HEK293 (cell line): ENCODE measurements at regions not wholly inside any gene's neighbourhood (a gene's known extent, or its start where the extent isn't known, plus 50 kb on each side); places are given as distances from the start of the nearest gene placed in this dataset.

ENCODE experiments used
- CTCF ChIA-PET: fragments of 350-600 bp; formaldehyde crosslinking; extraction: SDS; loops from one replicate; lab custom pipeline; 2021; ENCODE audit warnings: antibody characterized with exemption; lab: Yijun Ruan, JAX
- POLR2A ChIA-PET: fragments of 300-600 bp; formaldehyde crosslinking; extraction: SDS; loops from one replicate; lab custom pipeline; 2020; ENCODE audit warnings: antibody characterized with exemption, inconsistent platforms; lab: Yijun Ruan, JAX
- H3K27ac ChIP-seq: fragments of 200-500 bp; sonication (Bioruptor generic); 2 replicates; pipeline ENCODE4 v1.5.1; 2014; ENCODE audit warnings: low read depth, low read length, control low read depth, inconsistent platforms; ENCODE audit errors: extremely low read depth
- H3K36me3 ChIP-seq, 2 experiments: fragments of 200-500 bp in 1 of 2; sonication (Bioruptor generic) in 1 of 2; 1 replicate in 1 of 2; 2 replicates in 1 of 2; pipeline ENCODE4 v1.5.1; 2014 to 2017; ENCODE audit warnings: inconsistent platforms in 2 of 2, low read length in 2 of 2; ENCODE audit not compliant: control insufficient read depth in 2 of 2, insufficient read depth in 1 of 2
- H3K4me1 ChIP-seq: fragments of 200-500 bp; sonication (Bioruptor generic); 2 replicates; pipeline ENCODE4 v1.5.1; 2014; ENCODE audit warnings: mild to moderate bottlenecking, low read length, inconsistent platforms; ENCODE audit not compliant: control insufficient read depth, insufficient read depth
- H3K4me3 ChIP-seq: 2 replicates; pipeline ENCODE4 v1.5.1; 2011; ENCODE audit warnings: low read depth, mild to moderate bottlenecking, control low read depth, low read length, moderate library complexity
- H3K9me3 ChIP-seq: fragments of 200-500 bp; sonication (Bioruptor generic); 2 replicates; pipeline ENCODE4 v1.5.1; 2014; ENCODE audit warnings: low read depth, low read length, inconsistent platforms; ENCODE audit not compliant: control insufficient read depth, insufficient read depth
- HOXD13 ChIP-seq: sonication (generic); formaldehyde crosslinking; IDR thresholded peaks from 2 replicates; pipeline ENCODE4 v1.8.0; 2022; ENCODE audit warnings: missing genetic modification reagents, borderline replicate concordance
- KLF10 ChIP-seq: fragments of 450-650 bp; IDR thresholded peaks from 2 replicates; pipeline ENCODE4 v1.5.1; 2018; ENCODE audit warnings: missing biosample characterization, mild to moderate bottlenecking, missing genetic modification characterization
- KLF8 ChIP-seq: fragments of 450-650 bp; formaldehyde crosslinking; IDR thresholded peaks from 2 replicates; pipeline ENCODE4 v1.5.1; 2016; ENCODE audit warnings: missing biosample characterization, missing genetic modification characterization
- MYNN ChIP-seq: fragments of 450-650 bp; formaldehyde crosslinking; IDR thresholded peaks from 2 replicates; pipeline ENCODE4 v1.5.1; 2016; ENCODE audit warnings: missing biosample characterization, missing genetic modification characterization, borderline replicate concordance
- REPIN1 ChIP-seq: fragments of 450-650 bp; formaldehyde crosslinking; IDR thresholded peaks from 2 replicates; pipeline ENCODE4 v1.5.1; 2017; ENCODE audit warnings: missing biosample characterization, missing genetic modification characterization, low read depth
- YY1 ChIP-seq: fragments of 450-650 bp; formaldehyde crosslinking; IDR thresholded peaks from 2 replicates; pipeline ENCODE4 v1.5.1; 2018; ENCODE audit warnings: missing biosample characterization, missing genetic modification characterization
- YY2 ChIP-seq: fragments of 450-650 bp; formaldehyde crosslinking; IDR thresholded peaks from 2 replicates; pipeline ENCODE4 v1.5.1; 2016; ENCODE audit warnings: missing biosample characterization, missing genetic modification characterization
- ZNF16 ChIP-seq: fragments of 450-650 bp; formaldehyde crosslinking; IDR thresholded peaks from 2 replicates; pipeline ENCODE4 v1.5.1; 2016; ENCODE audit warnings: low read depth, missing biosample characterization, missing genetic modification characterization
- ZNF211 ChIP-seq: fragments of 450-650 bp; formaldehyde crosslinking; IDR thresholded peaks from 2 replicates; pipeline ENCODE4 v1.5.1; 2016; ENCODE audit warnings: low read depth, missing biosample characterization, missing genetic modification characterization
- ZNF214 ChIP-seq: fragments of 450-650 bp; formaldehyde crosslinking; IDR thresholded peaks from 2 replicates; pipeline ENCODE4 v1.5.1; 2017; ENCODE audit warnings: missing biosample characterization, mild to moderate bottlenecking, missing genetic modification characterization, borderline replicate concordance
- ZNF239 ChIP-seq: fragments of 450-650 bp; formaldehyde crosslinking; IDR thresholded peaks from 2 replicates; pipeline ENCODE4 v1.5.1; 2016; ENCODE audit warnings: missing biosample characterization, missing genetic modification characterization
- ZNF391 ChIP-seq: fragments of 450-650 bp; formaldehyde crosslinking; IDR thresholded peaks from 2 replicates; pipeline ENCODE4 v1.5.1; 2016; ENCODE audit warnings: low read depth, missing biosample characterization, missing genetic modification characterization, borderline replicate concordance
- ZNF521 ChIP-seq: fragments of 450-650 bp; formaldehyde crosslinking; IDR thresholded peaks from 2 replicates; pipeline ENCODE4 v1.5.1; 2017; ENCODE audit warnings: missing biosample characterization, mild to moderate bottlenecking, missing genetic modification characterization
- ZNF548 ChIP-seq: fragments of 450-650 bp; formaldehyde crosslinking; IDR thresholded peaks from 2 replicates; pipeline ENCODE4 v1.5.1; 2016; ENCODE audit warnings: missing biosample characterization, missing genetic modification characterization
- ZNF571 ChIP-seq: fragments of 450-650 bp; formaldehyde crosslinking; IDR thresholded peaks from 2 replicates; pipeline ENCODE4 v1.5.0; 2017; ENCODE audit warnings: missing biosample characterization, missing genetic modification characterization
- ZNF623 ChIP-seq: fragments of 450-650 bp; formaldehyde crosslinking; IDR thresholded peaks from 2 replicates; pipeline ENCODE4 v1.5.1; 2016; ENCODE audit warnings: missing biosample characterization, missing genetic modification characterization
- ZNF76 ChIP-seq: fragments of 450-650 bp; formaldehyde crosslinking; IDR thresholded peaks from 2 replicates; pipeline ENCODE4; 2016; ENCODE audit warnings: low read depth, missing biosample characterization, missing genetic modification characterization, borderline replicate concordance
- ZNF792 ChIP-seq: fragments of 450-650 bp; formaldehyde crosslinking; IDR thresholded peaks from 2 replicates; pipeline ENCODE4 v1.5.1; 2016; ENCODE audit warnings: missing biosample characterization, missing genetic modification characterization
- ZSCAN23 ChIP-seq: fragments of 450-650 bp; formaldehyde crosslinking; IDR thresholded peaks from 2 replicates; pipeline ENCODE4 v1.5.1; 2016; ENCODE audit warnings: missing biosample characterization, missing genetic modification characterization
- TF ChIP-seq, protein P1 (sequence below): fragments of 450-650 bp; formaldehyde crosslinking; IDR thresholded peaks from 2 replicates; pipeline ENCODE4 v1.5.1; 2016; ENCODE audit warnings: missing biosample characterization, missing genetic modification characterization
- TF ChIP-seq, protein P2 (sequence below): fragments of 450-650 bp; formaldehyde crosslinking; IDR thresholded peaks from 2 replicates; pipeline ENCODE4 v1.5.1; 2017; ENCODE audit warnings: missing biosample characterization, missing genetic modification characterization
- TF ChIP-seq, protein P3 (sequence below): fragments of 450-650 bp; formaldehyde crosslinking; IDR thresholded peaks from 2 replicates; pipeline ENCODE4 v1.5.1; 2016; ENCODE audit warnings: missing biosample characterization, missing genetic modification characterization
- TF ChIP-seq, protein P4 (sequence below): fragments of 450-650 bp; formaldehyde crosslinking; IDR thresholded peaks from 2 replicates; pipeline ENCODE4 v1.5.1; 2016; ENCODE audit warnings: missing biosample characterization, missing genetic modification characterization

DNA sequence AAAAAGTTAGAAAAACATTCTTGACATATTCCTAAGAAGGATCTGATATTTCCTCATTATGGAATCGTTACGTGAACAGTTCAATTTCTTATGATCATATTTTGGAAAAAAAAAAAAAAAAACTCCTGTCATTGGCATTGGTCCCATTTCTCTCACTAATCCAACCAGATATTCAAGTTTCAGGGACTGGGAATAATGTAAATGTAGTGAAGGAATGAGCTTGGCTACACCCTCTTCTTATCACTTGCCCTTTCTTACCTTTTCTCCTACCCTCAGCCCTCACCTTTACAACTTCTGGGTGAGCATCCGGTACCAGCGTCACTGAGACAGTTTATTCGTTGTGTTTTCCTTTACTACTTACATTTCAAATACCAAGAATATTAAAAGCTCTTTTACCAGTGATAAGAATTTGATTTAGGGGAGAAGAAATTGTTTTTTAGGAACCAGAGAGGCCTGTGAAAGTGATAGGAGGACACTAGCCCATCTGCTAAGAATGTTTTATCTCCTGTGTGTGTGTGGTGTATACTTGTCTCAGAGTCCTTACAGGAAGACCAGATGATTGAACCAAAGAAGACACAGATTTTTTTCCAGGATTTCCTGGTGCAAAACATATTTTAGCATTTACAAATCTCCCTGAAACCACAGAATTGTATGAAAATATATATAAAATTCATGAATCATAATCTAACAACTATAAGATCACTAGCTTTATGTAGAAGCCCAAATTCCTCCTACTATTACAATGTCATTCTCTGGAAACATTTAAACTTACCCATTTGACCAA, 946.7 kb downstream of the ZPLD1 start (continued):
- TF ChIP-seq, protein P1, sequence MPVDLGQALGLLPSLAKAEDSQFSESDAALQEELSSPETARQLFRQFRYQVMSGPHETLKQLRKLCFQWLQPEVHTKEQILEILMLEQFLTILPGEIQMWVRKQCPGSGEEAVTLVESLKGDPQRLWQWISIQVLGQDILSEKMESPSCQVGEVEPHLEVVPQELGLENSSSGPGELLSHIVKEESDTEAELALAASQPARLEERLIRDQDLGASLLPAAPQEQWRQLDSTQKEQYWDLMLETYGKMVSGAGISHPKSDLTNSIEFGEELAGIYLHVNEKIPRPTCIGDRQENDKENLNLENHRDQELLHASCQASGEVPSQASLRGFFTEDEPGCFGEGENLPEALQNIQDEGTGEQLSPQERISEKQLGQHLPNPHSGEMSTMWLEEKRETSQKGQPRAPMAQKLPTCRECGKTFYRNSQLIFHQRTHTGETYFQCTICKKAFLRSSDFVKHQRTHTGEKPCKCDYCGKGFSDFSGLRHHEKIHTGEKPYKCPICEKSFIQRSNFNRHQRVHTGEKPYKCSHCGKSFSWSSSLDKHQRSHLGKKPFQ (tag by site-specific recombination) = no peak
- TF ChIP-seq ZNF792 (tag by site-specific recombination) (no peak), KLF8 (tag by site-specific recombination) (no peak), ZNF239 (tag by site-specific recombination) (no peak), ZNF521 (tag by site-specific recombination) (no peak)
- TF ChIP-seq, protein P2, sequence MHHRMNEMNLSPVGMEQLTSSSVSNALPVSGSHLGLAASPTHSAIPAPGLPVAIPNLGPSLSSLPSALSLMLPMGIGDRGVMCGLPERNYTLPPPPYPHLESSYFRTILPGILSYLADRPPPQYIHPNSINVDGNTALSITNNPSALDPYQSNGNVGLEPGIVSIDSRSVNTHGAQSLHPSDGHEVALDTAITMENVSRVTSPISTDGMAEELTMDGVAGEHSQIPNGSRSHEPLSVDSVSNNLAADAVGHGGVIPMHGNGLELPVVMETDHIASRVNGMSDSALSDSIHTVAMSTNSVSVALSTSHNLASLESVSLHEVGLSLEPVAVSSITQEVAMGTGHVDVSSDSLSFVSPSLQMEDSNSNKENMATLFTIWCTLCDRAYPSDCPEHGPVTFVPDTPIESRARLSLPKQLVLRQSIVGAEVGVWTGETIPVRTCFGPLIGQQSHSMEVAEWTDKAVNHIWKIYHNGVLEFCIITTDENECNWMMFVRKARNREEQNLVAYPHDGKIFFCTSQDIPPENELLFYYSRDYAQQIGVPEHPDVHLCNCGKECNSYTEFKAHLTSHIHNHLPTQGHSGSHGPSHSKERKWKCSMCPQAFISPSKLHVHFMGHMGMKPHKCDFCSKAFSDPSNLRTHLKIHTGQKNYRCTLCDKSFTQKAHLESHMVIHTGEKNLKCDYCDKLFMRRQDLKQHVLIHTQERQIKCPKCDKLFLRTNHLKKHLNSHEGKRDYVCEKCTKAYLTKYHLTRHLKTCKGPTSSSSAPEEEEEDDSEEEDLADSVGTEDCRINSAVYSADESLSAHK = no peak
- TF ChIP-seq, all 188 proteins: peak for 0

DNA sequence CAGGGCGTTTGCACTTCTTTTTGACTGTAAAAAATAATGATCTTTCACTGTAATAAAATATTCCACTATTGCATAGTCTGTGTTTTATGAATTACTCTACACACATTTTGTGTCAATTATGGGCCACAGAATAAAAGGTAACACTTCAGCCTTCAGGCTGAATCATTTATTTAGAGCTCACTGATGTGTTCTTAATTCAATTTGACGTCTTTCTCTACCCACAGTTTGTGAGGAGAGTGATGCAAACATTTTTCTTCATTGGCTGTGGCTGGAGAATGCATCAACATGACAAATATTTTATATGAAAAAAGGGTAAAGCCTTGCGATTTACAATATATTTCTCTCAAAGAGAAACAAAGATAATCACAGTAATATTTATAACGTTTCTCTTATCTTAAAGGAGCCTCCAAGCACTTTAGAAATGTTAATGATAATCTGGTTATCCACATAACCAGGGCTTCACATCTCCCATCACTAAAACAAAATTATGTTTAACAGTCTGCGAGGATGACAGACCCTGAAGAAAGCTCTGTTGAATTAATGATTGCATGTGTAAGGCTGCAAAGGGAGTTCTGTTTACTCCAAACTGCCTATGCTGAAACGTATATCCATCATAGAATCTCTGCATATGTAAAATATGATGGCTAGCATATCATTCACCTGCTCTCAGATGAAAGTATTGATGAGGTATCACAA, 951.3 kb downstream of the ZPLD1 start:
- no peaks in the 10 kb centered on the region for H3K9me3 ChIP-seq
- H3K4me3 ChIP-seq = no peak overlapping the region
- no peaks in the 10 kb centered on the region for H3K4me1 ChIP-seq
- ChIA-PET POLR2A (no interaction called here), CTCF (no interaction called here)
- no peaks in the 10 kb centered on the region for H3K36me3 ChIP-seq
- H3K27ac ChIP-seq = no peak overlapping the region
- TF ChIP-seq KLF10 (no peak), YY1 (tag by site-specific recombination) (no peak), ZNF623 (tag by site-specific recombination) (no peak), ZNF391 (tag by site-specific recombination) (no peak), ZSCAN23 (tag by site-specific recombination) (no peak), ZNF548 (tag by site-specific recombination) (no peak)
- TF ChIP-seq, protein P3, sequence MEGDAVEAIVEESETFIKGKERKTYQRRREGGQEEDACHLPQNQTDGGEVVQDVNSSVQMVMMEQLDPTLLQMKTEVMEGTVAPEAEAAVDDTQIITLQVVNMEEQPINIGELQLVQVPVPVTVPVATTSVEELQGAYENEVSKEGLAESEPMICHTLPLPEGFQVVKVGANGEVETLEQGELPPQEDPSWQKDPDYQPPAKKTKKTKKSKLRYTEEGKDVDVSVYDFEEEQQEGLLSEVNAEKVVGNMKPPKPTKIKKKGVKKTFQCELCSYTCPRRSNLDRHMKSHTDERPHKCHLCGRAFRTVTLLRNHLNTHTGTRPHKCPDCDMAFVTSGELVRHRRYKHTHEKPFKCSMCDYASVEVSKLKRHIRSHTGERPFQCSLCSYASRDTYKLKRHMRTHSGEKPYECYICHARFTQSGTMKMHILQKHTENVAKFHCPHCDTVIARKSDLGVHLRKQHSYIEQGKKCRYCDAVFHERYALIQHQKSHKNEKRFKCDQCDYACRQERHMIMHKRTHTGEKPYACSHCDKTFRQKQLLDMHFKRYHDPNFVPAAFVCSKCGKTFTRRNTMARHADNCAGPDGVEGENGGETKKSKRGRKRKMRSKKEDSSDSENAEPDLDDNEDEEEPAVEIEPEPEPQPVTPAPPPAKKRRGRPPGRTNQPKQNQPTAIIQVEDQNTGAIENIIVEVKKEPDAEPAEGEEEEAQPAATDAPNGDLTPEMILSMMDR (tag by site-specific recombination) = no peak

DNA sequence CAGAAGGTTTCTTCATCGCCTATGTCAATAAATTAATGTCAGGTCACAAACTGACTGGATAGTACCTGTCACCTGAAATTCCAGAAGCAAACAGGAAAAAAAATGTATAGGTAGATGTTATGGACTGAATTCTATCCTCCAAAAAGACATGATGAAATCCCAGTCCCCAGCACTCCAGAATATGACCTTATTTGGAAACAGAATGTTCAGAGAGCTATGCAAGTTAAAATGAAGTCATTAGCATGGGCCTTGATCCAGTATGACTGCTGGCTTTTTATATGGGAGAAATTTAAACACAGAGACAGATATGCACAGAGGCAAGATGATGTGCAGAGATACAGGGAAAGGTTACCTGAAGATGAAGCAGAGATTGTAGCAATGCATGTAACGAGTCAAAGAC, 953.4 kb downstream of the ZPLD1 start:
- Histone ChIP-seq H3K9me3 (no peaks in the 10 kb centered on the region), H3K27ac (no peak overlapping the region), H3K4me1 (no peaks in the 10 kb centered on the region), H3K4me3 (no peak overlapping the region), H3K36me3 (no peaks in the 10 kb centered on the region)
- POLR2A ChIA-PET = no interaction called here
- no peak for TF ChIP-seq HOXD13 (CRISPR knock-in tag)
- no peak for TF ChIP-seq ZNF214 (tag by site-specific recombination)
- no peak for TF ChIP-seq ZNF16 (tag by site-specific recombination)
- TF ChIP-seq MYNN (tag by site-specific recombination) = no peak
- no peak for TF ChIP-seq ZNF571 (tag by site-specific recombination)
- no peak for TF ChIP-seq REPIN1
- no peak for TF ChIP-seq ZNF76 (tag by site-specific recombination)
- TF ChIP-seq YY2 (tag by site-specific recombination) = no peak
- TF ChIP-seq, protein P4, sequence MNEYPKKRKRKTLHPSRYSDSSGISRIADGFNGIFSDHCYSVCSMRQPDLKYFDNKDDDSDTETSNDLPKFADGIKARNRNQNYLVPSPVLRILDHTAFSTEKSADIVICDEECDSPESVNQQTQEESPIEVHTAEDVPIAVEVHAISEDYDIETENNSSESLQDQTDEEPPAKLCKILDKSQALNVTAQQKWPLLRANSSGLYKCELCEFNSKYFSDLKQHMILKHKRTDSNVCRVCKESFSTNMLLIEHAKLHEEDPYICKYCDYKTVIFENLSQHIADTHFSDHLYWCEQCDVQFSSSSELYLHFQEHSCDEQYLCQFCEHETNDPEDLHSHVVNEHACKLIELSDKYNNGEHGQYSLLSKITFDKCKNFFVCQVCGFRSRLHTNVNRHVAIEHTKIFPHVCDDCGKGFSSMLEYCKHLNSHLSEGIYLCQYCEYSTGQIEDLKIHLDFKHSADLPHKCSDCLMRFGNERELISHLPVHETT = no peak
- TF ChIP-seq ZNF211 (tag by site-specific recombination) = no peak
- CTCF ChIA-PET = interaction anchor here (0.6 to 0.7 kb wide), 2 partner anchors 19 to 35 kb away, joined by 3 to 4 read pairs; no protein-coding TSS in a partner anchor
